HG03342 (cell line): ENCODE measurements at regions not wholly inside any gene's neighbourhood (a gene's known extent, or its start where the extent isn't known, plus 50 kb on each side); places are given as distances from the start of the nearest gene placed in this dataset.
"Not testable (repeated sequence)": the region's sequence is repeated elsewhere in the genome, so short reads cannot be mapped to it uniquely, and the experiment has no call there.

ENCODE experiments used
- ATAC-seq: cut with Tn5 transposase; IDR thresholded peaks from one replicate; pipeline ENCODE4 v1.9.1; 2021; ENCODE audit warnings: mild to moderate bottlenecking, moderate library complexity; ENCODE audit not compliant: unreplicated experiment

- ATAC-seq, result no peak
These were observed 122.5 kb downstream of the CETN3 start for GRCh38 chr5:90287036-90287435.

GRCh38 chr5:90285581-90285980 lies 124.0 kb downstream of the CETN3 start:
- ATAC-seq, result no peak

- no peak for ATAC-seq
These were observed 125.2 kb downstream of the CETN3 start for GRCh38 chr5:90284375-90284774.

- no peak for ATAC-seq
These were observed 130.5 kb downstream of the CETN3 start for GRCh38 chr5:90279091-90279490.

GRCh38 chr5:90274216-90274615 lies 135.3 kb downstream of the CETN3 start:
- no peak for ATAC-seq

GRCh38 chr5:90267646-90268045 lies 141.9 kb downstream of the CETN3 start:
- ATAC-seq, result no peak

GRCh38 chr5:90265545-90265857 lies 144.1 kb downstream of the CETN3 start:
- no peak for ATAC-seq

- ATAC-seq, result peak; percentile 82
These were observed 144.6 kb downstream of the CETN3 start for GRCh38 chr5:90264689-90265544.

- no peak for ATAC-seq
These were observed 146.3 kb downstream of the CETN3 start for GRCh38 chr5:90263102-90263820.

GRCh38 chr5:90251447-90251846 lies 158.1 kb downstream of the CETN3 start:
- ATAC-seq, result no peak

GRCh38 chr5:90248640-90249039 lies 160.9 kb downstream of the CETN3 start:
- ATAC-seq, result no peak

GRCh38 chr5:90243848-90244247 lies 165.7 kb downstream of the CETN3 start:
- ATAC-seq, result not testable (repeated sequence)

GRCh38 chr5:90233476-90233875 lies 176.1 kb downstream of the CETN3 start:
- no peak for ATAC-seq

GRCh38 chr5:90231688-90232087 lies 177.9 kb downstream of the CETN3 start:
- no peak for ATAC-seq

GRCh38 chr5:90227683-90228082 lies 181.9 kb downstream of the CETN3 start:
- no peak for ATAC-seq

- ATAC-seq, result no peak
These were observed 183.0 kb downstream of the CETN3 start for GRCh38 chr5:90226433-90227099.

GRCh38 chr5:90224342-90224741 lies 185.2 kb downstream of the CETN3 start:
- no peak for ATAC-seq

- no peak for ATAC-seq
These were observed 185.8 kb downstream of the CETN3 start for GRCh38 chr5:90223756-90224155.

- ATAC-seq, result no peak
These were observed 187.6 kb downstream of the CETN3 start for GRCh38 chr5:90221951-90222350.

GRCh38 chr5:90220554-90220953 lies 189.0 kb downstream of the CETN3 start:
- no peak for ATAC-seq

- ATAC-seq, result no peak
These were observed 194.6 kb downstream of the CETN3 start for GRCh38 chr5:90214991-90215390.

GRCh38 chr5:90208323-90208722 lies 201.2 kb downstream of the CETN3 start:
- ATAC-seq, result not testable (repeated sequence)
